ENCODE measurements at regions not wholly inside any gene's neighbourhood (a gene's known extent, or its start where the extent isn't known, plus 50 kb on each side); places are given as distances from the start of the nearest gene placed in this dataset.

DNA sequence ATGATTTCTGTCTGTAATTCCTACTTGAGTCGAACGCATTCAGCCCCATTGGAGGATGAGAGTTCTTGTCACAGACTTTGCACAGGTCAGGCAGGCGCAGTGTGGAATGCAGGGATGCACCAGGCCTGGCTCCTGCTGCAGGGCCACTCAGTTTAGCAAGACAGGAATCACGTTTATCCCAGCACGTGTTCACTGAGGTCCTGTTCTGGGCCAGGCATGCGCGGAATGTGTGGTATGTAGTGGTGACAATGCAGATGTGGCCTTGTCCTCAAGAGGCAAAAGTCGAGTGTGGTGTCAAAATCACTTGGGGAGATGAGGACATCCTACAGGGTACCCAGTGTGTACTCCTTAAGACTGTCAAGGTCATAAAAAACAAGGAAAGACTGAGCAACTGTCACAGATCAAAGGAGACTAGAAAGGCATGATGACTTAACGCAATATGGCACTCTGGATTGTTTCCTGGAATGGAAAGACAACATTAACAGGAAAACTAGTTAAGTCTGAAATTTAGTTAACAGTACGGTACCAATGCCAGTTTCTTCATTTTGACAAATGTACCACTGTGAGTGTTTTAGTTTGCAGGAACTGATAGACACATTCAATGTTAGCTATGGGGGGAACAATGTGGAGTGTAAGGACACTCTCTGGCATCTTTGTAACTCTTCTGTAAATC, 121.5 kb upstream of the ADAMTS18 start:
- TF ChIP-seq, protein P1, sequence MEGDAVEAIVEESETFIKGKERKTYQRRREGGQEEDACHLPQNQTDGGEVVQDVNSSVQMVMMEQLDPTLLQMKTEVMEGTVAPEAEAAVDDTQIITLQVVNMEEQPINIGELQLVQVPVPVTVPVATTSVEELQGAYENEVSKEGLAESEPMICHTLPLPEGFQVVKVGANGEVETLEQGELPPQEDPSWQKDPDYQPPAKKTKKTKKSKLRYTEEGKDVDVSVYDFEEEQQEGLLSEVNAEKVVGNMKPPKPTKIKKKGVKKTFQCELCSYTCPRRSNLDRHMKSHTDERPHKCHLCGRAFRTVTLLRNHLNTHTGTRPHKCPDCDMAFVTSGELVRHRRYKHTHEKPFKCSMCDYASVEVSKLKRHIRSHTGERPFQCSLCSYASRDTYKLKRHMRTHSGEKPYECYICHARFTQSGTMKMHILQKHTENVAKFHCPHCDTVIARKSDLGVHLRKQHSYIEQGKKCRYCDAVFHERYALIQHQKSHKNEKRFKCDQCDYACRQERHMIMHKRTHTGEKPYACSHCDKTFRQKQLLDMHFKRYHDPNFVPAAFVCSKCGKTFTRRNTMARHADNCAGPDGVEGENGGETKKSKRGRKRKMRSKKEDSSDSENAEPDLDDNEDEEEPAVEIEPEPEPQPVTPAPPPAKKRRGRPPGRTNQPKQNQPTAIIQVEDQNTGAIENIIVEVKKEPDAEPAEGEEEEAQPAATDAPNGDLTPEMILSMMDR (IDR thresholded peaks at IDR 0.05) = no peak
- no peak for TF ChIP-seq POLR2A (IDR thresholded peaks at IDR 0.05)
